Smooth muscle cell (in vitro differentiated cells): ENCODE measurements at regions not wholly inside any gene's neighbourhood (a gene's known extent, or its start where the extent isn't known, plus 50 kb on each side); places are given as distances from the start of the nearest gene placed in this dataset.

ENCODE experiments used
- DNase-seq: peaks from one replicate; lab custom pipeline; 2025; ENCODE audit not compliant: unreplicated experiment; lab: John Stamatoyannopoulos, UW
- H2AFZ ChIP-seq: fragments of 200-600 bp; sonication (generic); 2 replicates; pipeline ENCODE4 v1.6.0; 2016; ENCODE audit warnings: antibody characterized with exemption, low read depth, mild to moderate bottlenecking
- H3F3A ChIP-seq: fragments of 200-600 bp; sonication (generic); 2 replicates; pipeline ENCODE4 v1.6.0; 2017; ENCODE audit warnings: antibody characterized with exemption, low read depth
- H3K27ac ChIP-seq: fragments of 200-600 bp; sonication (generic); 2 replicates; pipeline ENCODE4 v1.5.1; 2016; ENCODE audit warnings: low read depth, mild to moderate bottlenecking
- H3K27me3 ChIP-seq: fragments of 200-600 bp; sonication (generic); 2 replicates; pipeline ENCODE4 v1.6.1; 2016; ENCODE audit warnings: low read depth, mild to moderate bottlenecking
- H3K36me3 ChIP-seq: fragments of 200-600 bp; sonication (generic); 2 replicates; pipeline ENCODE4 v1.5.1; 2016; ENCODE audit warnings: low read depth
- H3K4me1 ChIP-seq: fragments of 200-600 bp; sonication (generic); 2 replicates; pipeline ENCODE4 v1.5.1; 2016; ENCODE audit warnings: low read depth
- H3K4me2 ChIP-seq: fragments of 200-600 bp; sonication (generic); 2 replicates; pipeline ENCODE4 v1.6.0; 2016; ENCODE audit warnings: mild to moderate bottlenecking
- H3K4me3 ChIP-seq: fragments of 200-600 bp; sonication (generic); 2 replicates; pipeline ENCODE4 v1.5.1; 2016; ENCODE audit warnings: mild to moderate bottlenecking
- H3K79me2 ChIP-seq: fragments of 200-600 bp; sonication (generic); 2 replicates; pipeline ENCODE4 v1.6.0; 2016; ENCODE audit warnings: low read depth, mild to moderate bottlenecking
- H3K9ac ChIP-seq: fragments of 200-600 bp; sonication (generic); 2 replicates; pipeline ENCODE4 v1.6.0; 2016; ENCODE audit warnings: low read depth
- H3K9me3 ChIP-seq: fragments of 200-600 bp; sonication (generic); replicated peaks from 2 replicates; pipeline ENCODE4 v1.5.1; 2016; ENCODE audit warnings: low read depth
- H4K20me1 ChIP-seq: fragments of 200-600 bp; sonication (generic); 2 replicates; pipeline ENCODE4 v1.6.0; 2016; ENCODE audit warnings: low read depth
- WGBS: methylation state at CpG from one replicate; pipeline ENCODE4 v1.1.7; 2016; ENCODE audit warnings: low lambda C conversion rate; 5-methylcytosine and 5-hydroxymethylcytosine counted together
- TF ChIP-seq, protein P1 (sequence below): fragments of 200-600 bp; sonication (generic); IDR thresholded peaks from 2 replicates; pipeline ENCODE4 v1.5.1; 2017; ENCODE audit warnings: borderline replicate concordance, mild to moderate bottlenecking, antibody characterized with exemption; ENCODE audit not compliant: insufficient read depth, poor library complexity, severe bottlenecking

DNA sequence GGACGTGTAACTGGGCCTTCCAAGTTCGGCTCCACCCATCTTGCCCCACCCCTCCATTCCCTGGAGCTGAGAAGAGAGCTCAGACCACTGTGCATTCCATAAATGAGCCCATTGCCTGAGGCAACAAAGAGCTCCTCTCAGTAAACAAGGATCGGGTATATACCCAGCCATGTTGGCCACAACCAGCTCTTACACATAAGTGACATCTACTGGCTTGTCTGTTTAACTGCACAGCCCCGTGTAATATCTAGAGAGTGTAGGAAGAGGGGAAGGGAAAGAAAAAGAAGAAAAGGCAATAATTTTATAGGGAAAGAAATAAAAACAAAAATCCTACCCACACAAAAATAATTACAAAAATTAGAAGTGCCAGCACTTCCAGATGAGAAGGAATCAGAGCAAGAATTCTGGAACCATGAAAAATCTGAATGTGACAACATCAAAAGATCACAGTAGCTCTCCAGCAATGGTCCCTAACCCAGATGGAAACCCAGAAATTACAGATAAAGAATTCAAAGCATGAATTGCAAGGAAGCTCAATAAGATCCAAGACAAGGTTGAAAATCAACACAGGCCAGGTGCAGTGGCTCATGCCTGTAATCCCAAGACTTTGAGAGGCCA lies 308.1 kb downstream of the RPAP3 start:
- Histone ChIP-seq H2AFZ (no peak overlapping the region), H3K4me2 (no peak overlapping the region), H3K79me2 (no peaks in the 10 kb centered on the region), H3F3A (no peaks in the 10 kb centered on the region), H4K20me1 (no peaks in the 10 kb centered on the region), H3K9me3 (no peaks in the 10 kb centered on the region), H3K9ac (no peak overlapping the region), H3K36me3 (peaks cover 5% of the 10 kb centered on the region), H3K4me3 (no peak overlapping the region), H3K27me3 (no peaks in the 10 kb centered on the region), H3K27ac (no peak overlapping the region), H3K4me1 (no peaks in the 10 kb centered on the region)
- TF ChIP-seq, protein P1, sequence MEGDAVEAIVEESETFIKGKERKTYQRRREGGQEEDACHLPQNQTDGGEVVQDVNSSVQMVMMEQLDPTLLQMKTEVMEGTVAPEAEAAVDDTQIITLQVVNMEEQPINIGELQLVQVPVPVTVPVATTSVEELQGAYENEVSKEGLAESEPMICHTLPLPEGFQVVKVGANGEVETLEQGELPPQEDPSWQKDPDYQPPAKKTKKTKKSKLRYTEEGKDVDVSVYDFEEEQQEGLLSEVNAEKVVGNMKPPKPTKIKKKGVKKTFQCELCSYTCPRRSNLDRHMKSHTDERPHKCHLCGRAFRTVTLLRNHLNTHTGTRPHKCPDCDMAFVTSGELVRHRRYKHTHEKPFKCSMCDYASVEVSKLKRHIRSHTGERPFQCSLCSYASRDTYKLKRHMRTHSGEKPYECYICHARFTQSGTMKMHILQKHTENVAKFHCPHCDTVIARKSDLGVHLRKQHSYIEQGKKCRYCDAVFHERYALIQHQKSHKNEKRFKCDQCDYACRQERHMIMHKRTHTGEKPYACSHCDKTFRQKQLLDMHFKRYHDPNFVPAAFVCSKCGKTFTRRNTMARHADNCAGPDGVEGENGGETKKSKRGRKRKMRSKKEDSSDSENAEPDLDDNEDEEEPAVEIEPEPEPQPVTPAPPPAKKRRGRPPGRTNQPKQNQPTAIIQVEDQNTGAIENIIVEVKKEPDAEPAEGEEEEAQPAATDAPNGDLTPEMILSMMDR = peak; percentile 37
- WGBS = 52% methylated on average over 4 of the region's 4 CpGs
- DNase-seq = no peak

DNA sequence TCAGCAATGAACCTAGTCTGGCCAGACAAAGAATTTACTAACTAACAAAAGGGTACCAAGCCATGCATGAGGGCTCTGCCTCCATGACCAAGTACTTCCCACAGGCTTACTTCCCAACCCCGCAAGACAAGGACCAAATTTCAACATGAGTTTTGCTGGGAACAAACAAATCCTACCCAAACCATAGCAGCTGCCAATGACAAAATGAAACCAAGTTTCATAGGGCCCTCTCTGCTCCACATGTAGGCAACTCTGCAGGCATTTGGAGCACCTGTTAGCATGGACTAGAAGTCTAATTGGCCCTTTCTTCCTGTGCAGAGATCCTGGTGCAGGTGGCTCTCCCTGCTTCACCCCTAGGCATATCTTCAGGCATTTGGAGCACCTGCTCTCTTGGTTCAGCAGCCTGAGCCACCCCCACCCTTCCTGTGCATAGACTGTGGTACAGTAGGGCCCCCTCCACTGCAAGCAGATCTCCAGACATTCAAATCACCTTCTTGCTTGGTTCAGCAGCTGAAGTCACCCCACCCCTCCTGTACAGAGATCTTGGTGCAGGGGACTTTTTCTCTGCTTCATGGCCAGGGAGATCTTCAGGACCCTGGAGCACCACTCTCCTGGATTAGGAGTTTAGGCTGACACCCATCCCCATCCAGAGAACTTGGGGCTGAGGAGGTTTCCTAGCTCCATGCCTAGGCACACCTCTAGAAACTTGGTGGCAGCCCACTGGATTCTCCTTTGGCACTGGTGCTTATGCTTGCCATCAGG lies 308.7 kb downstream of the RPAP3 start:
- TF ChIP-seq, protein P1 = no peak
- Histone ChIP-seq H3K4me2 (no peak overlapping the region), H3K36me3 (peaks cover 5% of the 10 kb centered on the region), H4K20me1 (no peaks in the 10 kb centered on the region), H3K27me3 (no peaks in the 10 kb centered on the region), H3K4me3 (no peak overlapping the region), H3K9me3 (no peaks in the 10 kb centered on the region), H3K79me2 (no peaks in the 10 kb centered on the region), H3K9ac (no peak overlapping the region), H3K4me1 (no peaks in the 10 kb centered on the region), H3F3A (no peaks in the 10 kb centered on the region), H3K27ac (no peak overlapping the region), H2AFZ (no peak overlapping the region)
- WGBS = 100% methylated on average over 1 of the region's 1 CpG
- DNase-seq = no peak

DNA sequence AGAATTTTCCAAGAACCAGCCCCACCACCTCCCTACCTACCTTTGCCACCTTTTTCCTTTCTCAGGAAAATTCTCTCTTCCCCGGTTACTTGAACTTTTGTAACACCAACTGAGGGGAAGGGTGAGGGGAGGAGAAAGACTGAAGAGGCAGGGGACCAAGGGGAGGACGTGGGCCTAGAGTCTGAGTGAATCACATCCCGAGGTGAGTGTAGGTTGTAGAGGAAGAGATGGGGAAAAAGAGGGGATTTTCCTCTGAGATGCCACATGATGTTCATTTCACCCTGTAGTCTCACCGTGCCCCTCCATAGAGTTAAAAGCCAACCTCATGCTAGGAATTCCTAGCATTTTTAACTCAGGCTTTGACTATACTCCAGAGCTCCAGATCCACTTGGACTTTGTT lies 311.8 kb downstream of the RPAP3 start:
- H2AFZ ChIP-seq = no peak overlapping the region
- TF ChIP-seq, protein P1 = no peak

More for the DNA sequence above, 311.8 kb downstream of the RPAP3 start:
- Histone ChIP-seq H3K27me3 (no peaks in the 10 kb centered on the region), H3K4me3 (no peak overlapping the region), H3K27ac (no peak overlapping the region), H3K79me2 (no peaks in the 10 kb centered on the region), H3K9me3 (no peaks in the 10 kb centered on the region), H4K20me1 (no peaks in the 10 kb centered on the region), H3K36me3 (peaks cover 5% of the 10 kb centered on the region), H3F3A (no peaks in the 10 kb centered on the region), H3K9ac (no peak overlapping the region), H3K4me1 (no peaks in the 10 kb centered on the region), H3K4me2 (no peak overlapping the region)
- no peak for DNase-seq
- WGBS = 85% methylated on average over 4 of the region's 4 CpGs
